ENCODE measurements at regions not wholly inside any gene's neighbourhood (a gene's known extent, or its start where the extent isn't known, plus 50 kb on each side); places are given as distances from the start of the nearest gene placed in this dataset.
"Not testable (repeated sequence)": the region's sequence is repeated elsewhere in the genome, so short reads cannot be mapped to it uniquely, and the experiment has no call there.

GRCh38 chr1:68788762-68789161, 291.9 kb upstream of the DEPDC1 start:
- DNase-seq = no peak

DNA sequence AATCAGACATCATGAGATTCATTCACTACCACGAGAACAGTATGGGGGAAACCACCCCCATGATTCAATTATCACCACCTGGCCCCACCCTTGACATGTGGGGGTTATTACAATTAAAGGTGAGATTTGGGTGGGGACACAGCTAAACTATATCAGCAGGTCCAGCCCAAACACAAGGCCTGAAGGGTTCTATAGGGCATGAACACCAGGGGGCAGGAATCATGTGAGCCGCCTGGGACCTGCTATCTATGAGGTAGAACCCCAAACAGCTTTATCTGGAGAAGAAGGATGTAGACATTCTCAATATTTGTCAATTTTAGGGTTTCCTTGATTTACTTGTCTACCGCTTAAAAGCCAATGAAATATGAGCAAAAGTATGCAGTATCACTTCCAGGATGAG, 294.9 kb upstream of the DEPDC1 start:
- no peak for DNase-seq

- DNase-seq = no peak
Measured at GRCh38 chr1:68795956-68796355, 299.1 kb upstream of the DEPDC1 start.

- no peak for DNase-seq
Measured at GRCh38 chr1:68796888-68797287, 300.0 kb upstream of the DEPDC1 start.

DNA sequence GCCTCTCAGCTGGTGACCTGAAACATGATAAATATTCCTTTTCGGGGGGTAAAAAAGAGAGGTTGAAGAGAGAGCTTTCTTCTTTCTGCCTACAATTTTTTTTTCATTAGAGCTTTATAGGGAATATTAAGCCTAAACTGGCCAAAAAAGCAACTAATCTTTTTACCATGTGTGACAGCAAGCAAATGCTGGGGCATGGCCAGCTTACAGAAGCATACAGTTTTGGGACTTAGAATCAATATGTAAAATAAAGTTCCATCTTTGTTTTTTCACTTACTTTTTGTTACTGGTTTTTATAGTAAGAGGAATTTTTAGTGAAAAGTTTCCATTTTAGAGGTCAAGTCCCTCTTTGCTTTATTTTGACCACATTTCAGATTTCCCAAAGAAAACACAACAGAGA, 301.2 kb upstream of the DEPDC1 start:
- DNase-seq = peak; percentile 45

DNA sequence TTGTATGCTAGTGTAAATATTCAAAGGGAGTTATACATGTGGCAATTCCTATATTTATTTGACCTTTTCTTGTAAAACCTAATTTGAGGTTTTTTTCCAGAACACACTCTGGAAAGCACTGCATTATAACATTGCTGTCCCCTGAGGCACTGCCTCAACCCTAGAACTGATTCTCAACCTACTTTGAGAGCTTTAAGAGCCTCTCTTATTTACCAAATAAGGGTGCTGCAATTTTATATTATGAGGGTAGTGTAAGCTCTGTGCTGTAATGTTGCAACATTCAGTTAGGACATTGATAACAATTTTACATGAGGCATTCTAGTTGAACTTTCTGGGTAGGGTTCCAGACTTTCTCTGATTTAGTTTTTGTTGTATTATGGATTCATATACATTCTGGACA, 302.2 kb upstream of the DEPDC1 start:
- DNase-seq = no peak

DNA sequence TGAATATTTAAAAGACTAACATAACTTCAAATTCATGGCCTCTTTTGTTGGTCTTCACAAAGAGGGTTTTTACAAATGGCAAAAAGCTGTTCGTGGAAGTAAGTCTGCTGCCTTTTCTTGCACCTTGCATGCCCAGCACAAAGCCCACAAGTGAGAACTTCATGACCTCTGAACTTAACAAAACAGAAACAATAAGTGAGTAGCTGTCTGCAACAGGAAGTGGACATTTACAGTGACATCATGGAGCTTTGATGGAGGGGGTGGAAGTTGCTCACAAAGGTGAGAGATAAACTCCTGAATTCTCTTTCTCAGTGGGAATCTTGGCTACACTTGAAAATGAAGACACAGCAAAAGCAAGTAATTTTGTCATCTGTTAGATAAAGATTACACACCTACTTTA, 303.3 kb upstream of the DEPDC1 start:
- DNase-seq = no peak

- no peak for DNase-seq
Measured at GRCh38 chr1:68801440-68801839, 304.6 kb upstream of the DEPDC1 start.

DNA sequence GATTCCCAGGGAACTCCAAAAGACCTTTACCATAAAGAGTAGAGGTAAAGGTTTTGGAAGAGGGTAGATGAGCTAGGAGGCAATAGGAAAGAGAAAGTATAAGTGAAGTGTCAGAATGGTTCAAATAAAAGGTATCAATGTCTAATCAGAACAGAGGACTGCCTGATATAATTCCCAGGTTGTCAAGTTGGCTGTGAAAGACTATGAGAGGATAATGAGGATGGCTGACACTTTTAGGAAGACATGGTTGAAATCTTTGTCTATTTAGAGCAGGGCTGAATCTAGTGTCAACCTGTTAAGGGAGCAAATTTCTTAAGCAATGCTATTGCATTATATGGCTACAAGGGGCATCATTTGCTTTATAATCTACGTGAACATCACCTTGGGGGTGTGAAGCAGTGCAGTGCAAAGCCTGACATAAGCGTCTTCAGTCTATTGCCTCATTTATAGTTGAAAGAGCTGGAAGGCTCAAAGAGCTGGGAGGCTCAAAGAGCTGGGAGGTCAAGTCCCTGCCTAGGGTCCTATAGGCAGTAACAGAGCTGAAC, 308.3 kb upstream of the DEPDC1 start:
- no peak for DNase-seq

DNA sequence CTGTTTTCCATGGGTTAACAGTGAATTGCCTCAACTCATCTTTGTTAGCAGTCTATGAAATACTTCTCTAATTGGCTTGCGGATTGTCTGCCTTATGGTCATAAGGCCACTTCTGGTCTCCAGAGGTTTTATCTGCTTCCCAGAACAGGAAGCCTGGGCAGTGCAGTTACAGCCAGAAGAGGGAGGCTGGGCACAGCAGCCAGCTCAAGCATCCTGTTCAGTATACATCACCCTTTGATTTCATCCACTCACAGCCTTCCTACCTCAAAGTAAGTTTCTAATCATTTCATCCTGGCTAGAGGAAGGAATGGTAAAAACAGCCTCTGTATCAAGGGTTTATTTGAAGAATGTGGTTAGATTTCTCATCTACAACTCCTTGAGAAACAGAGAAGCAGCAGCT, 311.5 kb upstream of the DEPDC1 start:
- DNase-seq = no peak

DNA sequence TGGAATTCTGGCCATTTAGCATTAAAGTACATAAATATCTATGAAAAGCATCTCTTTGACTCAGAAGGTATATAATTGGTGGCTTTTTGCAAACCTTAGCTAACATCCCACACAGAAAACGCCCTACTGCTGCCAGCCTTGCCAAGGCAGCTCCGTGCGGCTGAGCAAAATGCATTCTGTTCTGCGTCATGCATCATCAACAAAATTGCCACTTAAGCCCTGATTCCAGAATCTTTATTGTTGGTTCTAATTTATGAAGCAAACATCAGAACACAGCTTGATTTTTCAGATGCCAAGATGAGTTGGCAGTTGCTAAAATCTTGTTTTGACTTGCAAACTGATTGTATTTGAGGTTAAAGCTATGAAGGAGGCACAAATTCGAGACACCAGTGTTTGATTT, 314.9 kb upstream of the DEPDC1 start:
- DNase-seq = no peak

GRCh38 chr1:68812333-68812732, 315.5 kb upstream of the DEPDC1 start:
- no peak for DNase-seq

DNA sequence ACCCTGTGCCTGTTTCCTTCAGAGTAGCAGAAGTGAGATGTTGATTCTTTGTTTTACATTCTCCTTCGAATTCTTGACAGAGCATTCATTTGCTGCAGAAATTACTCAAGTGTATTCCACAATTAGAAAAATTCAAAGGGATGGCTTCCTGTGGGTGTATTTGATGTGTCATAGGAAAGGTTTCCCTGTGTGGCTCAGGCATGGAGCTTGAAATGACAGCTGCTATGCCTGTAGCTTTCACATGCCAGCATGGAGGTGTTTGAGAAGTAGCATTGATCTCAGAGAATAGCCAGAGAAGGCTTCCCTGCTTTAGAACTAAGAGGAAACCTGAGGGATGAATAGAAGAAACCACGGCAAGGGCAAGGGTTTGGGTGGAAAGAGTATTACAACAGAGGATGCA, 317.2 kb upstream of the DEPDC1 start:
- no peak for DNase-seq

GRCh38 chr1:68815632-68816031, 318.8 kb upstream of the DEPDC1 start:
- no peak for DNase-seq

DNA sequence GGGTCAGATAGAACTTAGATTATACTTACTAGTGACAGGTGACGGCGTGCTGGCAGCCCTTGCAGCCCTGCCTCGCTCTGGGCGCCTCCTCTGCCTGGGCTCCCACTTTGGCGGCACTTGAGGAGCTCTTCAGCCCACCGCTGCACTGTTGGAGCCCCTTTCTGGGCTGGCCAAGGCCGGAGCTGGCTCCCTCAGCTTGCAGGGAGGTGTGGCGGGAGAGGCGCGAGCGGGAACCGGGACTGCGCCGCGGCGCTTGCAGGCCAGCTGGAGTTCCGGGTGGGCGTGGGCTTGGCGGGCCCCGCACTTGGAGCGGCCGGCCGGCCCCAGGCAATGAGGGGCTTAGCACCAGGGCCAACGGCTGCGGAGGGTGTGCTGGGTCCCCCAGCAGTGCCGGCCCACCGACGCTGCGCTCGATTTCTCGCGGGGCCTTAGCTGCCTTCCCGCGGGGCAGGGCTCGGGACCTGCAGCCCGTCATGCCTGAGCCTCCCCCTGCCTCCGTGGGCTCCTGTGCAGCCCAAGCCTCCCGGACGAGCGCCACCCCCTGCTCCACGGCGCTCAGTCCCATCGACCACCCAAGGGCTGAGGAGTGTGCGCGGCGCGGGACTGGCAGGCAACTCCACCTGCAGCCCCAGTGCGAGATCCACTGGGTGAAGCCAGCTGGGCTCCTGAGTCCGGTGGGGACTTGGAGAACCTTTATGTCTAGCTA, 320.8 kb upstream of the DEPDC1 start:
- not testable (repeated sequence) for DNase-seq

- DNase-seq = no peak
Measured at GRCh38 chr1:68819190-68819829, 322.4 kb upstream of the DEPDC1 start.

DNA sequence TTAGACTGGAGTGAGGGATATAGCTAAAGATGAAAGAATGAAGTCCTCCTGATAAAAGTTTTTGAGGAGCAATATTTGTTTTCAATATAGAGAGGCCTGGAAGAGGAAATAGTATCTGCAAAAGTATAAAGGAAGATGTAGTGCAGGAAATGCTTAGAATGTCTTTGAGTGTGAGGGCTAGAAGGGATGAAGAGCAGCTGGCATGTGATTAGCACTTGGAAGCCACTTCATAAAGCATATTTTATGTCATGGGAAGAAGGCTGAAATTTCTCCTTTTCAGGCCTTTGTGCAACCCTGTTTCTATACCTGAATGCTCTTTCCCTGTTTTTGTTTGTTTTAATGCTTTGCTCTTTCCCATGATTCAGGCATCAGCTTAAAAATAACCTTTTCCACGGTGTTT, 323.3 kb upstream of the DEPDC1 start:
- no peak for DNase-seq

- no peak for DNase-seq
Measured at GRCh38 chr1:68826836-68827235, 330.0 kb upstream of the DEPDC1 start.

DNA sequence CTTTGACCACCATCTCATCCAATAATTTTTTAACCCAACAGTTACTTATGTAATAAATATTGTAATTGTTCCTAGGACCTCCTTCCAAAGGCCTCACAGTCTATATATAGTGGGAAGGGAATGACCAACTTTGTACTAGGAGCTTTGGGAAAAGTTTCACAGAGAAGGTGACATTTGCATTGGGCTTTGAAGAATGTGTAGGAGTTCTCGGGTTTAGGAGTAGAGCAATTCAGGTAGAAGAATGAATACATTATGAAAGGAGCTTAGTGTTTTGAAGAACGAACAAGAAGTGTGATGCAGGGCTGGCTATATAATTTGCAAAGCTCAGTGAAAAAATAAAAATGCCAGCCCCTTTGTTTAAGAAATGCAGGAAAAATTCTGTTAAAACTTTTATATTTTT, 330.4 kb upstream of the DEPDC1 start:
- DNase-seq = no peak

DNA sequence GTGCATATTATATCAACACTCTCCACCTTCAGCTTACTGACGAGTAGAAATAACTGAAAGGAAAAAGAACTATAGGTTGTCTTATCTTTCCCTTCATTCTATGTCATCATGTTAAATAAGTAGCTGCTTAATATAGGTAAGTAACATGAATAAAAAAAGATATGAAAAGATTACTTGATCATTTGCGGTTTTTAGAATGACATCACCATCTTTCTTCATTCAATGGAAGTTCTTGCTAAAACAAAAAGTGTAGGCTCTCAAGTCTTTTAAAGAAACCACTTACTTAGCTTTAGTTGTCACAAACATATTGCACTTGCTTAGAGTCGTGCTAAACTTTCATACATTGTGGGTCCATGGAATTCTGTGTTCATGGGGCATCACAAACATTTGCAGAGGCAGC, 331.1 kb upstream of the DEPDC1 start:
- no peak for DNase-seq

DNA sequence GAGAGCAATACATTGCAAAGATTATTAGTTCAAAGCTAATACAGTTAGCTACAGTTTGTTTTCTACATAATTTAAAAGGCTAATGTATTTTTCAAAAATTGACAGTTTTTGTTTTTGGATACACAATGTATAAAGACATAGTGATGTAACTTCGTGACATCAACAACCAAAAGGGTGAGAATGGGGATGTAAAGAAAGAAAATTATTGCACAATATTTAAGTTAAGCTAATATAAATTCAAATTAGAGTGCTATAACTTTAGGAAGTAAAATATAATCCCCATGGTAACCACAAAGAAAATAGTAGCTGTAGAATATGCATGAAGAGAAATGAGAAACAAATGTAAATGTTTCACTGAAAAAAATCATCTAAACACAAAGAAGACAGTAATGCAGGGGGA, 334.4 kb upstream of the DEPDC1 start:
- no peak for DNase-seq

DNA sequence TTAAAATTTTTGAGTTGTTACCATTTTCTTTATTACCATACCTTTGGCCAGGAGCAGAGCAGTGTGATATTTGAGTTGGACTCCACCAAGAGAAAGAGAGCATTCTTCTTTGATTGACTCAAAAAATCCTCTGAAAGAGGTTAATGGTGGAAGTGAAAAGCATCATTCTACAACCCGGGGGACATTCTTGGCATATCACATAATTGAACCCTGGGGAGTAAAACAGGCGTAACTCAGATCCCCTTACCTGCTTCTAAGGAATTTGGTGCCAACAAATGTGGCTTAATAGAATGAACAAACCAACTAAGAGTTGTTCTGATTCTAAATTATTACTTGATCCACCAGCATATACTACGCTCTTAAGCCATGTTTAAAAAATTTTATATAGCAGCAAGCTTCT, 351.1 kb upstream of the DEPDC1 start:
- DNase-seq = no peak

- no peak for DNase-seq
Measured at GRCh38 chr1:68868606-68869005, 371.7 kb upstream of the DEPDC1 start.

- DNase-seq = no peak
Measured at GRCh38 chr1:68873144-68873543, 376.3 kb upstream of the DEPDC1 start.

Data from left hindlimb (tissue), 1 donor.